ENCODE measurements at regions not wholly inside any gene's neighbourhood (a gene's known extent, or its start where the extent isn't known, plus 50 kb on each side); places are given as distances from the start of the nearest gene placed in this dataset.

- no peak overlapping the region for H3K4me3 ChIP-seq (ENCODE audit: low read length)
- peak; percentile 20 for DNase-seq (ENCODE audit: low read depth)
- no peak for TF ChIP-seq CTCF (conservative IDR thresholded peaks at IDR 0.05; ENCODE audit: low read length)
These were observed 83.4 kb upstream of the RGS17 start for GRCh38 chr6:153214436-153214835.

GRCh38 chr6:153210083-153210482 is 79.0 kb upstream of the RGS17 start:
- TF ChIP-seq CTCF (conservative IDR thresholded peaks at IDR 0.05; ENCODE audit: low read length), result no peak
- peak; percentile 51 for DNase-seq (ENCODE audit: low read depth)
- H3K4me3 ChIP-seq (ENCODE audit: low read length), result no peak overlapping the region

GRCh38 chr6:153208706-153209105 is 77.6 kb upstream of the RGS17 start:
- no peak overlapping the region for H3K4me3 ChIP-seq (ENCODE audit: low read length)
- DNase-seq (ENCODE audit: low read depth), result no peak
- TF ChIP-seq CTCF (conservative IDR thresholded peaks at IDR 0.05; ENCODE audit: low read length), result no peak

- no peak for DNase-seq (ENCODE audit: low read depth)
- H3K4me3 ChIP-seq (ENCODE audit: low read length), result no peak overlapping the region
- TF ChIP-seq CTCF (conservative IDR thresholded peaks at IDR 0.05; ENCODE audit: low read length), result no peak
These were observed 76.5 kb upstream of the RGS17 start for GRCh38 chr6:153207617-153208016.

GRCh38 chr6:153207006-153207405 is 75.9 kb upstream of the RGS17 start:
- no peak for DNase-seq (ENCODE audit: low read depth)
- TF ChIP-seq CTCF (conservative IDR thresholded peaks at IDR 0.05; ENCODE audit: low read length), result no peak
- no peak overlapping the region for H3K4me3 ChIP-seq (ENCODE audit: low read length)

- DNase-seq (ENCODE audit: low read depth), result no peak
- TF ChIP-seq CTCF (conservative IDR thresholded peaks at IDR 0.05; ENCODE audit: low read length), result no peak
These were observed 62.1 kb upstream of the RGS17 start for GRCh38 chr6:153192943-153193885.

GRCh38 chr6:153183925-153184324 is 52.8 kb upstream of the RGS17 start:
- no peak overlapping the region for H3K4me3 ChIP-seq (ENCODE audit: low read length)
- DNase-seq (ENCODE audit: low read depth), result no peak
- no peak for TF ChIP-seq CTCF (conservative IDR thresholded peaks at IDR 0.05; ENCODE audit: low read length)

More at GRCh38 chr6:153192943-153193885, 62.1 kb upstream of the RGS17 start:
- H3K4me3 ChIP-seq (ENCODE audit: low read length), result no peak overlapping the region

All from AG10803 (cell line).